GM12873 (cell line): ENCODE measurements at regions not wholly inside any gene's neighbourhood (a gene's known extent, or its start where the extent isn't known, plus 50 kb on each side); places are given as distances from the start of the nearest gene placed in this dataset.

Source experiments
- CTCF ChIP-seq: IDR thresholded peaks from 2 replicates; pipeline ENCODE4 v1.5.1; 2012; ENCODE audit warnings: low read depth, mild to moderate bottlenecking, moderate library complexity, low read length, control low read depth; ENCODE audit not compliant: insufficient read depth; ENCODE audit errors: missing control alignments

GRCh38 chr5:103860327-103860726 is 297.7 kb upstream of the NUDT12 start:
- TF ChIP-seq CTCF = no peak

- no peak for TF ChIP-seq CTCF
Measured at GRCh38 chr5:103851091-103851490, 288.5 kb upstream of the NUDT12 start.

- no peak for TF ChIP-seq CTCF
Measured at GRCh38 chr5:103849934-103850333, 287.3 kb upstream of the NUDT12 start.

- no peak for TF ChIP-seq CTCF
Measured at GRCh38 chr5:103847060-103847459, 284.5 kb upstream of the NUDT12 start.

- no peak for TF ChIP-seq CTCF
Measured at GRCh38 chr5:103842936-103843335, 280.3 kb upstream of the NUDT12 start.

- no peak for TF ChIP-seq CTCF
Measured at GRCh38 chr5:103840600-103840999, 278.0 kb upstream of the NUDT12 start.

GRCh38 chr5:103834216-103834615 is 271.6 kb upstream of the NUDT12 start:
- no peak for TF ChIP-seq CTCF
